NB4 (cell line): ENCODE measurements at regions not wholly inside any gene's neighbourhood (a gene's known extent, or its start where the extent isn't known, plus 50 kb on each side); places are given as distances from the start of the nearest gene placed in this dataset.

Experiments used
- MAX ChIP-seq: IDR thresholded peaks from 2 replicates; pipeline ENCODE4 v1.6.1; 2011; ENCODE audit warnings: low read depth, low read length
- MYC ChIP-seq: IDR thresholded peaks from 2 replicates; pipeline ENCODE4 v1.6.1; 2011; ENCODE audit warnings: low read depth, low read length
- POLR2A ChIP-seq: IDR thresholded peaks from 2 replicates; pipeline ENCODE4 v1.6.1; 2011; ENCODE audit warnings: mild to moderate bottlenecking; ENCODE audit not compliant: insufficient read length; ENCODE audit errors: extremely low read depth
- TF ChIP-seq, protein P1 (sequence below): IDR thresholded peaks from one replicate; pipeline ENCODE4 v1.5.1; 2012; ENCODE audit warnings: low read depth, low read length

DNA sequence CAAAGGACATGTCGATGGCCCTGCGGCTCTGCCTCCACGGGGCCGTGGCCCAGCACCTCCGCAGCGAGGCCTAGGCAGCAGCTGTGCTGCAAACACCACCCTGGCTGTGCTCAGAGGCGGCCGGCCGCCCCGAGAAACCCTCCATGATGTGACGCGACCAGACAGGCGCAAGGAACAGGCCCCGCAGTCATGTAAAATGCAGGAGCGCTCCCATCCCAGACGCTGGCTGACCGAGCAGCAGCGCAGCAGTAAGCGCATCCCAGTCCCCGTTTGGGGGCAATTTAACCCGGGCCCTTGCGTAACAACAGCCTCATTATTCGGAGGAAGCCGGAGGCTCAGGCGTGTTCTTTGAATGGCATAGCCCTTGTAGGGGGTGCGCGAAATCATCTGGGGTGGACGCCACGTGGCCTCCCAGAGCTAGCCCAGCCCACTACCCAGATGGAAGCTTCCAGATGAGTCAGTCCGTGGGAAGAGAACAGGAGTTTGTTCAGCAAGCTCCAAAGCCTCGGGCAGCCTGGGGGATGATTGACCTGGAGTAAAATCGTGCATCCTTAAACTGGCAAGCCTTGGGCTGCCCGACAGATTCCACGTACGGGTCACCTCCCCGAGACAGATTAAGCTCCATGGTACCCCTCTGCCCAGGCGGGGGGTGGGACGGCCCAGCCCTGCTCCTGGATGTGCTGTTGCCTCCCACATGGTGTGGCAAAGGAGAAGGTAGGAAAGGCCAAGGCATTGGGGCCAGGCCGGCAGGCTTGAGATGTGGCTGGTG, 124.0 kb downstream of the HMX1 start:
- TF ChIP-seq, protein P1, sequence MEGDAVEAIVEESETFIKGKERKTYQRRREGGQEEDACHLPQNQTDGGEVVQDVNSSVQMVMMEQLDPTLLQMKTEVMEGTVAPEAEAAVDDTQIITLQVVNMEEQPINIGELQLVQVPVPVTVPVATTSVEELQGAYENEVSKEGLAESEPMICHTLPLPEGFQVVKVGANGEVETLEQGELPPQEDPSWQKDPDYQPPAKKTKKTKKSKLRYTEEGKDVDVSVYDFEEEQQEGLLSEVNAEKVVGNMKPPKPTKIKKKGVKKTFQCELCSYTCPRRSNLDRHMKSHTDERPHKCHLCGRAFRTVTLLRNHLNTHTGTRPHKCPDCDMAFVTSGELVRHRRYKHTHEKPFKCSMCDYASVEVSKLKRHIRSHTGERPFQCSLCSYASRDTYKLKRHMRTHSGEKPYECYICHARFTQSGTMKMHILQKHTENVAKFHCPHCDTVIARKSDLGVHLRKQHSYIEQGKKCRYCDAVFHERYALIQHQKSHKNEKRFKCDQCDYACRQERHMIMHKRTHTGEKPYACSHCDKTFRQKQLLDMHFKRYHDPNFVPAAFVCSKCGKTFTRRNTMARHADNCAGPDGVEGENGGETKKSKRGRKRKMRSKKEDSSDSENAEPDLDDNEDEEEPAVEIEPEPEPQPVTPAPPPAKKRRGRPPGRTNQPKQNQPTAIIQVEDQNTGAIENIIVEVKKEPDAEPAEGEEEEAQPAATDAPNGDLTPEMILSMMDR = no peak
- TF ChIP-seq POLR2A = no peak
- no peak for TF ChIP-seq MAX
- no peak for TF ChIP-seq MYC
